ENCODE measurements at regions not wholly inside any gene's neighbourhood (a gene's known extent, or its start where the extent isn't known, plus 50 kb on each side); places are given as distances from the start of the nearest gene placed in this dataset.

- DNase-seq (ENCODE audit: low read depth, low spot score) = no peak
Observed at GRCh38 chr13:50707628-50708027, 135.9 kb downstream of the DLEU7 start.

- DNase-seq (ENCODE audit: low read depth, low spot score) = no peak
Observed at GRCh38 chr13:50708461-50708860, 135.0 kb downstream of the DLEU7 start.

- no peak for DNase-seq (ENCODE audit: low read depth, low spot score)
Observed at GRCh38 chr13:50709058-50709457, 134.4 kb downstream of the DLEU7 start.

GRCh38 chr13:50711131-50711815 is 132.2 kb downstream of the DLEU7 start:
- DNase-seq (ENCODE audit: low read depth, low spot score) = no peak

GRCh38 chr13:50711996-50712395 is 131.5 kb downstream of the DLEU7 start:
- DNase-seq (ENCODE audit: low read depth, low spot score) = no peak

GRCh38 chr13:50712456-50712855 is 131.0 kb downstream of the DLEU7 start:
- DNase-seq (ENCODE audit: low read depth, low spot score) = no peak

GRCh38 chr13:50712881-50713280 is 130.6 kb downstream of the DLEU7 start:
- no peak for DNase-seq (ENCODE audit: low read depth, low spot score)

- DNase-seq (ENCODE audit: low read depth, low spot score) = peak; percentile 61
Observed at GRCh38 chr13:50713523-50714248, 129.8 kb downstream of the DLEU7 start.

- DNase-seq (ENCODE audit: low read depth, low spot score) = no peak
Observed at GRCh38 chr13:50714891-50715290, 128.6 kb downstream of the DLEU7 start.

GRCh38 chr13:50715402-50716146 is 127.9 kb downstream of the DLEU7 start:
- DNase-seq (ENCODE audit: low read depth, low spot score) = no peak

- no peak for DNase-seq (ENCODE audit: low read depth, low spot score)
Observed at GRCh38 chr13:50720861-50721671, 122.4 kb downstream of the DLEU7 start.

- DNase-seq (ENCODE audit: low read depth, low spot score) = no peak
Observed at GRCh38 chr13:50721672-50721992, 121.9 kb downstream of the DLEU7 start.

GRCh38 chr13:50722440-50723125 is 120.9 kb downstream of the DLEU7 start:
- no peak for DNase-seq (ENCODE audit: low read depth, low spot score)

GRCh38 chr13:50724438-50724837 is 119.1 kb downstream of the DLEU7 start:
- DNase-seq (ENCODE audit: low read depth, low spot score) = no peak

- no peak for DNase-seq (ENCODE audit: low read depth, low spot score)
Observed at GRCh38 chr13:50724913-50725312, 118.6 kb downstream of the DLEU7 start.

GRCh38 chr13:50726164-50726563 is 117.3 kb downstream of the DLEU7 start:
- no peak for DNase-seq (ENCODE audit: low read depth, low spot score)

GRCh38 chr13:50729177-50729576 is 114.3 kb downstream of the DLEU7 start:
- no peak for DNase-seq (ENCODE audit: low read depth, low spot score)

GRCh38 chr13:50730496-50731351 is 112.8 kb downstream of the DLEU7 start:
- DNase-seq (ENCODE audit: low read depth, low spot score) = peak; percentile 53

GRCh38 chr13:50731400-50731799 is 112.1 kb downstream of the DLEU7 start:
- DNase-seq (ENCODE audit: low read depth, low spot score) = peak; percentile 58

GRCh38 chr13:50732712-50733111 is 110.8 kb downstream of the DLEU7 start:
- no peak for DNase-seq (ENCODE audit: low read depth, low spot score)

Measured in astrocyte of the hippocampus (primary cell).